Mesendoderm (in vitro differentiated cells): ENCODE measurements at regions not wholly inside any gene's neighbourhood (a gene's known extent, or its start where the extent isn't known, plus 50 kb on each side); places are given as distances from the start of the nearest gene placed in this dataset.

Experiments
- DNase-seq: peaks from one replicate; pipeline ENCODE4 v3.0.0; 2013
- H2AK5ac ChIP-seq: 2 replicates; pipeline ENCODE4 v1.6.1; 2013; ENCODE audit warnings: low read length, inconsistent platforms
- H2BK120ac ChIP-seq: 2 replicates; pipeline ENCODE4 v1.6.1; 2013; ENCODE audit warnings: low read depth, mild to moderate bottlenecking, low read length, moderate library complexity, mixed read lengths
- H2BK15ac ChIP-seq: replicated peaks from 2 replicates; pipeline ENCODE4 v1.6.1; 2013; ENCODE audit warnings: low read depth, mild to moderate bottlenecking, moderate library complexity
- H2BK5ac ChIP-seq: 2 replicates; pipeline ENCODE4 v1.6.1; 2013; ENCODE audit warnings: low read length, inconsistent platforms
- H3K18ac ChIP-seq: 2 replicates; pipeline ENCODE4 v1.6.1; 2013; ENCODE audit warnings: mild to moderate bottlenecking, low read length, mixed read lengths
- H3K23ac ChIP-seq: one replicate; pipeline ENCODE4 v1.6.1; 2013; ENCODE audit warnings: low read length
- H3K27ac ChIP-seq: 2 replicates; pipeline ENCODE4 v1.5.1; 2013; ENCODE audit warnings: low read depth, mild to moderate bottlenecking, inconsistent platforms, low read length, moderate library complexity
- H3K27me3 ChIP-seq: 2 replicates; pipeline ENCODE4 v1.6.1; 2013; ENCODE audit warnings: low read length, control low read depth, mild to moderate bottlenecking, inconsistent platforms; ENCODE audit not compliant: insufficient read depth, poor library complexity
- H3K36me3 ChIP-seq: 2 replicates; pipeline ENCODE4 v1.6.1; 2013; ENCODE audit warnings: low read length, inconsistent platforms; ENCODE audit not compliant: control insufficient read depth, insufficient read depth
- H3K4ac ChIP-seq: one replicate; pipeline ENCODE4 v1.6.1; 2013; ENCODE audit warnings: low read depth, mild to moderate bottlenecking, low read length, moderate library complexity
- H3K4me1 ChIP-seq: 2 replicates; pipeline ENCODE4 v1.6.1; 2013; ENCODE audit warnings: low read depth, low read length, inconsistent platforms; ENCODE audit not compliant: control insufficient read depth
- H3K4me2 ChIP-seq: 2 replicates; pipeline ENCODE4 v1.6.1; 2013; ENCODE audit warnings: low read length
- H3K4me3 ChIP-seq: 2 replicates; pipeline ENCODE4 v1.5.1; 2013; ENCODE audit warnings: mild to moderate bottlenecking, low read length
- H3K56ac ChIP-seq: one replicate; pipeline ENCODE4 v1.6.1; 2013; ENCODE audit warnings: low read length
- H3K79me1 ChIP-seq: 2 replicates; pipeline ENCODE4 v1.6.1; 2013; ENCODE audit warnings: low read length, inconsistent platforms
- H3K79me2 ChIP-seq: 2 replicates; pipeline ENCODE4 v1.6.1; 2013; ENCODE audit warnings: mild to moderate bottlenecking, low read length; ENCODE audit not compliant: control insufficient read depth, insufficient read depth
- H3K9ac ChIP-seq: 2 replicates; pipeline ENCODE4 v1.6.1; 2013; ENCODE audit warnings: low read length, inconsistent platforms
- H4K5ac ChIP-seq: one replicate; pipeline ENCODE4 v1.6.1; 2013; ENCODE audit warnings: low read length
- H4K8ac ChIP-seq: one replicate; pipeline ENCODE4 v1.6.1; 2013; ENCODE audit warnings: low read depth, mild to moderate bottlenecking, control low read depth, low read length, moderate library complexity
- WGBS: extraction: QIAGEN DNeasy Blood & Tissue Kit; methylation state at CpG from one replicate; pipeline ENCODE4 v1.1.7; 2013; ENCODE audit warnings: low lambda C conversion rate, missing lambda C conversion rate; ENCODE audit not compliant: insufficient coverage; ENCODE audit errors: extremely low coverage; 5-methylcytosine and 5-hydroxymethylcytosine counted together

GRCh38 chr12:106006382-106006781, 132.4 kb downstream of the NUAK1 start:
- no peak overlapping the region for H3K27ac ChIP-seq
- H3K4me3 ChIP-seq, result no peak overlapping the region
- H2BK15ac ChIP-seq, result no peak overlapping the region
- DNase-seq, result no peak
- H3K18ac ChIP-seq, result no peak overlapping the region
- H3K27me3 ChIP-seq, result no peaks in the 10 kb centered on the region
- H3K4me2 ChIP-seq, result no peak overlapping the region
- H3K79me2 ChIP-seq, result no peaks in the 10 kb centered on the region
- no peak overlapping the region for H3K9ac ChIP-seq
- H2AK5ac ChIP-seq, result no peak overlapping the region
- H3K4me1 ChIP-seq, result no peaks in the 10 kb centered on the region
- H4K5ac ChIP-seq, result no peak overlapping the region
- H3K79me1 ChIP-seq, result no peaks in the 10 kb centered on the region
- no peak overlapping the region for H3K4ac ChIP-seq
- H2BK120ac ChIP-seq, result no peak overlapping the region
- H3K36me3 ChIP-seq, result no peaks in the 10 kb centered on the region
- no peak overlapping the region for H3K56ac ChIP-seq
- H2BK5ac ChIP-seq, result no peak overlapping the region
- no CpG with 5 or more reads among the region's 4 CpGs for WGBS
- no peak overlapping the region for H4K8ac ChIP-seq
- no peak overlapping the region for H3K23ac ChIP-seq

- Histone ChIP-seq H3K4me1 (no peaks in the 10 kb centered on the region), H4K5ac (no peak overlapping the region), H3K79me1 (no peaks in the 10 kb centered on the region), H3K23ac (no peak overlapping the region), H3K4me3 (no peak overlapping the region), H3K9ac (no peak overlapping the region), H3K4me2 (no peak overlapping the region), H3K27ac (no peak overlapping the region), H2BK15ac (no peak overlapping the region), H3K56ac (no peak overlapping the region), H2BK5ac (no peak overlapping the region), H3K27me3 (no peaks in the 10 kb centered on the region), H4K8ac (no peak overlapping the region), H2BK120ac (no peak overlapping the region), H3K4ac (no peak overlapping the region), H3K36me3 (no peaks in the 10 kb centered on the region), H3K79me2 (no peaks in the 10 kb centered on the region), H3K18ac (no peak overlapping the region), H2AK5ac (no peak overlapping the region)
- no CpG with 5 or more reads among the region's 2 CpGs for WGBS
- no peak for DNase-seq
Observed at GRCh38 chr12:106006940-106007339, 131.8 kb downstream of the NUAK1 start.

- H3K4me1 ChIP-seq, result peaks cover 1% of the 10 kb centered on the region
- H3K4me2 ChIP-seq, result no peak overlapping the region
- H3K9ac ChIP-seq, result no peak overlapping the region
- no peak for DNase-seq
- H3K36me3 ChIP-seq, result no peaks in the 10 kb centered on the region
- H3K27me3 ChIP-seq, result no peaks in the 10 kb centered on the region
- H2BK15ac ChIP-seq, result no peak overlapping the region
- H3K56ac ChIP-seq, result no peak overlapping the region
- no peak overlapping the region for H3K4ac ChIP-seq
- H3K18ac ChIP-seq, result no peak overlapping the region
- H2AK5ac ChIP-seq, result no peak overlapping the region
- no peak overlapping the region for H2BK120ac ChIP-seq
- no peak overlapping the region for H4K8ac ChIP-seq
- no peaks in the 10 kb centered on the region for H3K79me2 ChIP-seq
- no peaks in the 10 kb centered on the region for H3K79me1 ChIP-seq
- no peak overlapping the region for H3K27ac ChIP-seq
- no peak overlapping the region for H3K23ac ChIP-seq
- no peak overlapping the region for H2BK5ac ChIP-seq
- H3K4me3 ChIP-seq, result no peak overlapping the region
- no peak overlapping the region for H4K5ac ChIP-seq
Observed at GRCh38 chr12:106010741-106011140, 128.0 kb downstream of the NUAK1 start.
